ENCODE measurements at regions not wholly inside any gene's neighbourhood (a gene's known extent, or its start where the extent isn't known, plus 50 kb on each side); places are given as distances from the start of the nearest gene placed in this dataset.
A peak's percentile ranks its signal among the peaks of the same experiment; 100 is the strongest.

DNA sequence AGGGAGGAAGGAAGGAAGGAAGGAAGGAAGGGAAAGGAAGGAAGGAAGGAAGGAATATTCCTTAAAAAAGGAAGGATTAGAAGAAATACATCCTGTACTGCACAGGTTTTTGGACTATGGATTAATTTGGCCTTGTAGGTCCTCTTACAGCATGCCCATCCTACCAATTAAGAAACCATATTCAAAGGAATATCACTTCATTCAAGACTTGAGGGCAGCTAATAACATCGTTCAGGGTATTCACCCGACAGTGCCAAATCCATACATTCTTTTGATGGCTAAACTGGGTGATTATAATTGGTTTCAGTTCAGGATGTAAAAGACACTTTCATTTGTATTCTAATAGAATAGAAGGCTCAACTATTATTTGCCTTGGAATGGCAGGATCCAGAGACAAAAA lies 410.3 kb downstream of the PLOD2 start:
- TF ChIP-seq, protein P1, sequence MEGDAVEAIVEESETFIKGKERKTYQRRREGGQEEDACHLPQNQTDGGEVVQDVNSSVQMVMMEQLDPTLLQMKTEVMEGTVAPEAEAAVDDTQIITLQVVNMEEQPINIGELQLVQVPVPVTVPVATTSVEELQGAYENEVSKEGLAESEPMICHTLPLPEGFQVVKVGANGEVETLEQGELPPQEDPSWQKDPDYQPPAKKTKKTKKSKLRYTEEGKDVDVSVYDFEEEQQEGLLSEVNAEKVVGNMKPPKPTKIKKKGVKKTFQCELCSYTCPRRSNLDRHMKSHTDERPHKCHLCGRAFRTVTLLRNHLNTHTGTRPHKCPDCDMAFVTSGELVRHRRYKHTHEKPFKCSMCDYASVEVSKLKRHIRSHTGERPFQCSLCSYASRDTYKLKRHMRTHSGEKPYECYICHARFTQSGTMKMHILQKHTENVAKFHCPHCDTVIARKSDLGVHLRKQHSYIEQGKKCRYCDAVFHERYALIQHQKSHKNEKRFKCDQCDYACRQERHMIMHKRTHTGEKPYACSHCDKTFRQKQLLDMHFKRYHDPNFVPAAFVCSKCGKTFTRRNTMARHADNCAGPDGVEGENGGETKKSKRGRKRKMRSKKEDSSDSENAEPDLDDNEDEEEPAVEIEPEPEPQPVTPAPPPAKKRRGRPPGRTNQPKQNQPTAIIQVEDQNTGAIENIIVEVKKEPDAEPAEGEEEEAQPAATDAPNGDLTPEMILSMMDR (IDR thresholded peaks at IDR 0.05; ENCODE audit: low read depth, low read length, missing control alignments): no peak
- no peak for DNase-seq (ENCODE audit: extremely low read depth, low read depth)

DNA sequence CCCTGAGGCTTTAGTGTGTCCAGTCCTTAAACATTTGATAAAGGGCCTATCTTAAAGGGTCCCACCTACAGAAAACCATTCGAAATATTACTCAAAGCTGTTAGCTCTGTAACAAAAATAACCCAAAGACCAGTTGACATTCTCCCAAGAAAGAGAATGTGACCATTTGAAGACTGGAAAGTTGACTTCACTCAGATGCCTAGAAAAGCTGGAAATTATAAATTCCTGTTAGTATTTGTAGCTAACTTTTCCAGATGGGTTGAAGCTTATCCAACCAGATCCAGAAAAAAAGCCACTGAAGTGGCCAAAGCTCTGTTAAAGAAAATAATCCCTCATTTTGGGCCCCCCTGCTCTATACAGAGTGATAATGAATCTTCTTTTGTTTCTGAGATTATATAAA lies 408.4 kb downstream of the PLOD2 start:
- no peak for DNase-seq (ENCODE audit: extremely low read depth, low read depth)
- TF ChIP-seq, protein P1 (IDR thresholded peaks at IDR 0.05; ENCODE audit: low read depth, low read length, missing control alignments): no peak
- H3K4me3 ChIP-seq (replicated peaks; ENCODE audit: low read depth, low read length): no peak overlapping the region

More for the DNA sequence above, 410.3 kb downstream of the PLOD2 start:
- no peak overlapping the region for H3K4me3 ChIP-seq (replicated peaks; ENCODE audit: low read depth, low read length)

DNA sequence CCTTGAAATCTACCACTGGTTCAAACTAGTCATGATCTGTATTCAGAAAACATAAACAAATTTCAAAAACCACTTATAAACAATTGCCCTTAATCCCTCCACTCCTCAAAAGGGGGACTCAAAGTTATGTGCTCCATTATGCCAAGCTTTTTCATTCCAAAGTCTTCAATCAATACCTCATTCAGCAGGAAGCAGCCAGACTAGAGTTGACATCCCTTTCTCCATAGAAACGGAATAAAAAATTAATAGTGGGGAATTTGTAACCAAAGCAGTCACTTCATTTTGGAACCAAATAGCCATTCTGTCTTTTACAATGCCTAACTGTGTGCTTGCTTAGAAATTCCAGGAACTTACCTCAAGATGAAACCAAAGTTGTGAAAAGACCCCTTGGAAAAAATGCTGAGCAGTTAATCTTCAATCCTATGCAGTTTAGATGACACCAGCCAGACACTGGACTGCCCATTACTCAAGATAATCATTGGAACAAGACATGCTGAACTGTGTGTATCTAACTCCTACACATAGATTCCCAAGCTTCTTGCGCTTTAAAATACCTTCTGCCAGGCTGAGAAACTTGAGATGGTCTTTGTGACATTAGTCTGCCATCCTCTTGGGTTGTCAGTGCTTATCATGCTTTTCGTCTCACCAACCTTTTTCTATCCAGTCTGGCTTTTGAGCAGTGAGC lies 406.2 kb downstream of the PLOD2 start:
- DNase-seq (ENCODE audit: extremely low read depth, low read depth): no peak
- TF ChIP-seq, protein P1 (IDR thresholded peaks at IDR 0.05; ENCODE audit: low read depth, low read length, missing control alignments): no peak
- no peak overlapping the region for H3K4me3 ChIP-seq (replicated peaks; ENCODE audit: low read depth, low read length)

DNA sequence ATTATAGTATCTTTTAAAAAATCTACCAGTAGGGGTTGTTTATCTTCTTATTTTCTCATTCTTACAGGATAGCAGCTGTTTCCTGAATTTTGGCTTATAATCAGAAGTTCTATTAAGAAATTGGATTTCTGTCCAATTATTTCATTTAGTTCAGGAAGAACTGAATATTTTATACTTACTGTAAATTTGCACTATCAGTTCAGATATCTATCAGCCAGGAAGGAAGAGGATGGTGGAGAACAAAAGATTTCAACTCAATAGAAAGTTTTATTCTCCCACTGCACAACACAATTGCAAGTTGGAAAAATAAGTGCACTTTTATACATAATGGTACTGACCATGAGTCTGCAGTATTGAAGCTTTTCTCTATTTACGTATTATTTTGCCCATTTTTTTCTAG lies 400.9 kb downstream of the PLOD2 start:
- H3K4me3 ChIP-seq (replicated peaks; ENCODE audit: low read depth, low read length): no peak overlapping the region
- TF ChIP-seq, protein P1 (IDR thresholded peaks at IDR 0.05; ENCODE audit: low read depth, low read length, missing control alignments): no peak

DNA sequence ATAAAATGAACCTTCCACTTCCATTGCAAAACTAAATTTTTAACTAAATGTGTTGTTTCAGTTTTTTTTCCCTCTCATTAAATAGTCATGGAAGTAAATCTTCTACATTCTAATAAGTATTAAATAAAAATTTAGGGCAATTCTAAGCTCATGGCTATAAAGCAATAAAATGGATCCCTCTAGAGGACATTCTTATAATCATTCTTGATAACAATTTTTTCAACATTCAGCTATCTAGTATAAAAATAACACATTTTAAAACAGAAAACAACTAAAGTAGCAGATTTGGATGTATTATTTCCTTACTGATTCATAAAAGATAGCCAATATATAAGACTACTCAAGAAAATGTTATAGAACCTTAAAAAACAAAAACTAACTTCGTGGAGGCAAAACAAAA lies 393.1 kb downstream of the PLOD2 start:
- no peak overlapping the region for H3K4me3 ChIP-seq (replicated peaks; ENCODE audit: low read depth, low read length)
- TF ChIP-seq, protein P1 (IDR thresholded peaks at IDR 0.05; ENCODE audit: low read depth, low read length, missing control alignments): no peak
- DNase-seq (ENCODE audit: extremely low read depth, low read depth): no peak

More for the DNA sequence above, 400.9 kb downstream of the PLOD2 start:
- no peak for DNase-seq (ENCODE audit: extremely low read depth, low read depth)

DNA sequence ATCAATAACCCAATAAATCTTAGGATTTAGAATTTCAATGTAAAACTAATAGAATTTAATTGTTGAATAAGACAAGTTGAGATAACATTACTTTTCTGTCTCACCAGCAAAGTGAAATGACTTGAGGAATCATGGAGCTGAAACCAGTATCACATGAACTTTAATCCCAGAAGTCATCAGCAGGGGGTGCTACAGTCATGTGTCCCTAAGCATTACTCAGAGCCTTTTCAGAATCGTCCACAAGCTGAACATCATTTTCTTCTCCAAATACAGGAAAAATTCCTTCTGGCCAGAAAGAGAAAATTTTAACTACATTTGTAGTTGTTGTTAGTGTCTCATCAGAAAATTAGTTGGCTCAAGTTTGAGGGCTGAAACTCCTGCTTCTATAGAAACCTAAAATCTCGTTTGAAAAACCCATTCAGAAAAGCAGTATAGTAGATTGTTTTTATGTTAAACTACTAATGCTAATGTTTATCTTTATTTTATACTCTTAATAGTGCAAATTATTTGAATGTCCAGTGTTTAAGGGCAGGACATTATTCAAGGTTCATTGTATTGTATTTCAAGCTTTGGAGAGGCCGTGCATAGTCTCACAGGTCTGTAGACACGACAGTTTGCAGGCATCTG lies 384.1 kb downstream of the PLOD2 start:
- no peak overlapping the region for H3K4me3 ChIP-seq (replicated peaks; ENCODE audit: low read depth, low read length)
- peak; percentile 69 for DNase-seq (ENCODE audit: extremely low read depth, low read depth)
- TF ChIP-seq, protein P1 (IDR thresholded peaks at IDR 0.05; ENCODE audit: low read depth, low read length, missing control alignments): peak; percentile 56
